Effector memory CD8-positive, alpha-beta T cell (primary cell): ENCODE measurements at regions not wholly inside any gene's neighbourhood (a gene's known extent, or its start where the extent isn't known, plus 50 kb on each side); places are given as distances from the start of the nearest gene placed in this dataset.
"Not testable (repeated sequence)": the region's sequence is repeated elsewhere in the genome, so short reads cannot be mapped to it uniquely, and the experiment has no call there.

Source experiments
- ATAC-seq: fragments of 150-1000 bp; cut with Tn5 transposase; replicated peaks from 2 replicates; pipeline ENCODE4 v1.10.0; 2021; ENCODE audit warnings: mild to moderate bottlenecking, moderate library complexity
- DNase-seq, 3 experiments: peaks; one replicate each; pipeline ENCODE4 v3.0.0; 2021
- H3K27ac Mint-ChIP-seq, 2 donors: one replicate each; pipeline ENCODE4 v1.8.0; 2022; ENCODE audit warnings: mild to moderate bottlenecking in 2 of 2, mixed read lengths in 2 of 2, moderate library complexity in 2 of 2
- H3K27me3 Mint-ChIP-seq, 2 donors: one replicate each; pipeline ENCODE4 v1.8.0; 2022; ENCODE audit warnings: mixed read lengths in 2 of 2
- H3K36me3 Mint-ChIP-seq: one replicate; pipeline ENCODE4 v1.8.0; 2022; ENCODE audit warnings: mild to moderate bottlenecking, moderate library complexity, mixed read lengths; ENCODE audit not compliant: insufficient read depth
- H3K4me1 Mint-ChIP-seq, 2 donors: one replicate each; pipeline ENCODE4 v1.8.0; 2022; ENCODE audit warnings: low read depth in 2 of 2, mixed read lengths in 2 of 2
- H3K4me3 Mint-ChIP-seq, 2 donors: one replicate each; pipeline ENCODE4 v1.8.0; 2022; ENCODE audit warnings: mild to moderate bottlenecking in 2 of 2, mixed read lengths in 2 of 2, moderate library complexity in 2 of 2
- H3K9me3 Mint-ChIP-seq, 2 donors: one replicate each; pipeline ENCODE4 v1.8.0; 2022; ENCODE audit warnings: mixed read lengths in 2 of 2

- ATAC-seq (no peak), DNase-seq (no peak)
- H3K27ac Mint-ChIP-seq, result no peak overlapping the region
- no peaks in the 10 kb centered on the region for H3K4me1 Mint-ChIP-seq
- peaks cover 10 to 12% of the 10 kb centered on the region in 2 donors for H3K9me3 Mint-ChIP-seq
- no peak overlapping the region for H3K4me3 Mint-ChIP-seq
- H3K36me3 Mint-ChIP-seq, result no peaks in the 10 kb centered on the region
- no peaks in the 10 kb centered on the region for H3K27me3 Mint-ChIP-seq
Observed at GRCh38 chr10:36489181-36489580, 636.2 kb upstream of the ANKRD30A start.

DNA sequence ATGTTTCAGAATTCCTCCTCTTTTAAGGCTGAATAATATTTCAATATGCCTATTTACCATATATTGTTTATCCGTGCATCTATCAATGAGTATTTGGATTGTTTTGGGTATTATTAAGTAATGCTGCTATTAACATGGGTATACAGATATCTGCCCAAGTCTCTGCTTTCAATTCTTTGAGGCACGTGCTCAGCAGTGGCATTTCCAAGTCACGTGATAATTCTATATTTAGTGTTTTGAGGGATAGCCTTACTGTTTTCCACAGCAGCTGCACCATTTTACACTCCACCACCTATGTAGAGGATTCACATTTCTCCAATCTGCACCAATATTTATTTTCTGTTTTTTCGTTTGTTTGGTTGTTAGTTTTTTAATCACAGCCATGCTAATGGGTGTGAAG lies 636.8 kb upstream of the ANKRD30A start:
- H3K4me3 Mint-ChIP-seq, result no peak overlapping the region
- H3K4me1 Mint-ChIP-seq, result no peaks in the 10 kb centered on the region
- H3K36me3 Mint-ChIP-seq, result no peaks in the 10 kb centered on the region
- no peak overlapping the region for H3K27ac Mint-ChIP-seq
- ATAC-seq, result no peak
- no peak for DNase-seq
- H3K27me3 Mint-ChIP-seq, result no peaks in the 10 kb centered on the region
- peaks cover 7 to 10% of the 10 kb centered on the region in 2 donors for H3K9me3 Mint-ChIP-seq

DNA sequence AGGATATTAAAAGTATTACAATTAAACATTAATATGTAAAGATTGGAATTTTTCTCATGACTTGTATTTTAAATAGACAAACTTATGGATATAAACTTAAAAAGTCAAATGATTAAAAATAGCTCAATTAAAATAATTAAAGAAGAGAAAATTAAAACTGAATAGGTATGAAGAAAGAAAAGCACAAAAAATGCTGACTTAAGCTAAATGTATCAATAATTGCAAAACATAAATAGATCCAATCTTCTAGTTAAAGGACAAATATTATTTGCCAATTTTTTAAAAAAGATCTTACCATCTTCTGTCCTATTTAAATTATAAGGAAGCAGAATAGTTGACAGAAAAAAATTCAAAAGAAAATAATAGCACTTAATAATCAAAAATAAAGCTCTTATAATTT lies 646.3 kb upstream of the ANKRD30A start:
- DNase-seq (no peak), ATAC-seq (no peak)
- H3K27ac Mint-ChIP-seq, result no peak overlapping the region
- H3K27me3 Mint-ChIP-seq, result no peaks in the 10 kb centered on the region
- no peaks in the 10 kb centered on the region for H3K4me1 Mint-ChIP-seq
- no peak overlapping the region for H3K4me3 Mint-ChIP-seq
- peaks cover 0 to 4% of the 10 kb centered on the region in 2 donors for H3K9me3 Mint-ChIP-seq
- peaks cover 3% of the 10 kb centered on the region for H3K36me3 Mint-ChIP-seq

- no peak for ATAC-seq
- DNase-seq, result no peak
- Mint-ChIP-seq H3K4me1 (no peaks in the 10 kb centered on the region), H3K36me3 (peaks cover 3% of the 10 kb centered on the region), H3K4me3 (no peak overlapping the region), H3K27me3 (no peaks in the 10 kb centered on the region), H3K9me3 (peaks cover 0 to 8% of the 10 kb centered on the region in 2 donors), H3K27ac (no peak overlapping the region)
Observed at GRCh38 chr10:36476399-36476798, 649.0 kb upstream of the ANKRD30A start.

DNA sequence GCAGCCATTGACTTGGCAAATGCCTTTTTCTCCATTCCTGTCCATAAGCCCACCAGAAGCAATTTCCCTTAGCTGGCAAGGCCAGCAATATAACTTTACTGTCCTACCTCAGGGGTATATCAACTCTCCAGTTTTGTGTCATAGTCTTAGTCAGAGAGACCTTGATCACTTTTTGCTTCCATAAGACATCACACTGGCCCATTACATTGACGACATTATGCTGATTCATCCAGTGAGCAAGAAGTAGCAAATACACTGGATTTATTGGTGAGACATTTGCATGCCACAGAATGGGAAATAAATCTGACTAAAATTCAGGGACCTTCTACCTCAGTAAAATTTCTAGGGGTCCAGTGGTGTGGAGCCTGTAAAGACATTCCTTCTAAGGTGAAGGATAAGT lies 649.7 kb upstream of the ANKRD30A start:
- Mint-ChIP-seq H3K36me3 (peaks cover 3% of the 10 kb centered on the region), H3K9me3 (peaks cover 0 to 11% of the 10 kb centered on the region in 2 donors), H3K27me3 (no peaks in the 10 kb centered on the region), H3K4me3 (no peak overlapping the region), H3K27ac (no peak overlapping the region), H3K4me1 (no peaks in the 10 kb centered on the region)
- no peak for ATAC-seq
- DNase-seq, result no peak

- peaks cover 4 to 11% of the 10 kb centered on the region in 2 donors for H3K9me3 Mint-ChIP-seq
- DNase-seq, result no peak
- no peak overlapping the region for H3K27ac Mint-ChIP-seq
- H3K36me3 Mint-ChIP-seq, result peaks cover 3% of the 10 kb centered on the region
- no peaks in the 10 kb centered on the region for H3K27me3 Mint-ChIP-seq
- no peak for ATAC-seq
- no peak overlapping the region for H3K4me3 Mint-ChIP-seq
- H3K4me1 Mint-ChIP-seq, result no peaks in the 10 kb centered on the region
Observed at GRCh38 chr10:36474456-36474855, 650.9 kb upstream of the ANKRD30A start.

DNA sequence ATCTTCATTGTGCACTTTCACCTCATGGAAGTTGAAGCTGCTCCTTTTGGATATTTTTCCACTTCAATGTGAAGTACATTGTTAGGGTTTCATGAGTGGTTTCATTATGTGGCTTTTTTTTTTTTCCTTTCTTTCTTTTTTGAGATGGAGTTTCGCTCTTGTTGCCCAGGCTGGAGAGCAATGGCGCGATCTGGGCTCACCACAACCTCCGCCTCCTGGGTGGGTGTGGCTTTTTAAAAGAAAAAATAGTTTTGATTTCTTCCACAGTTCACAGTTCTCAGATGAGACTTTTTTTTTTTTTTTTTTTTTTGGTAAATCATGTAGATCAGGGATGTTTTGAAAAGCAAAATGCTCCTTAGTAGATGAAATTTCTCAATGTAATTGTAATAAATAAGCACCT lies 652.3 kb upstream of the ANKRD30A start:
- no peak overlapping the region for H3K4me3 Mint-ChIP-seq
- no peak overlapping the region for H3K27ac Mint-ChIP-seq
- peaks cover 7 to 11% of the 10 kb centered on the region in 2 donors for H3K9me3 Mint-ChIP-seq
- peaks cover 3% of the 10 kb centered on the region for H3K36me3 Mint-ChIP-seq
- no peaks in the 10 kb centered on the region for H3K27me3 Mint-ChIP-seq
- no peak for DNase-seq
- no peak for ATAC-seq
- no peaks in the 10 kb centered on the region for H3K4me1 Mint-ChIP-seq

DNA sequence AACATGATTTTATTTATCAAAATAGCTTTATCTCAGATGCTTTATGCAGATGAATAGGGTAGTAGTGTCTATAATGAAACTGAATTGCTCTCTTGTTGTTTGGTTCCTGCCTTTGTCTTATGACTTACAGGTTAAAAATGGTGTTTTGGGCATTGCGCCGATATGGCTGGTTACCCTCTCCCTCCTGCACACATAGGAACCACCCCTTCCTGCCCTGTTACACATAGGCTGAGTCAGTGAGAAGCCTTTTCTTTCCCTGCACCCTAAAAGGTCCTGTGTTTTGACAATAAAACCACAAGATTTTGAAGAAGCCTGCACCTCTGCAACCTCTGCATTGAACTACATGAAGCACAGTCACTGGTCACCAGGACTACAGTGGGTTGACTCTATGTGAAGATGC lies 655.8 kb upstream of the ANKRD30A start:
- Mint-ChIP-seq H3K4me3 (no peak overlapping the region), H3K27ac (no peak overlapping the region), H3K9me3 (peaks cover 8 to 13% of the 10 kb centered on the region in 2 donors), H3K4me1 (no peaks in the 10 kb centered on the region), H3K36me3 (no peaks in the 10 kb centered on the region), H3K27me3 (no peaks in the 10 kb centered on the region)
- DNase-seq (no peak), ATAC-seq (no peak)

DNA sequence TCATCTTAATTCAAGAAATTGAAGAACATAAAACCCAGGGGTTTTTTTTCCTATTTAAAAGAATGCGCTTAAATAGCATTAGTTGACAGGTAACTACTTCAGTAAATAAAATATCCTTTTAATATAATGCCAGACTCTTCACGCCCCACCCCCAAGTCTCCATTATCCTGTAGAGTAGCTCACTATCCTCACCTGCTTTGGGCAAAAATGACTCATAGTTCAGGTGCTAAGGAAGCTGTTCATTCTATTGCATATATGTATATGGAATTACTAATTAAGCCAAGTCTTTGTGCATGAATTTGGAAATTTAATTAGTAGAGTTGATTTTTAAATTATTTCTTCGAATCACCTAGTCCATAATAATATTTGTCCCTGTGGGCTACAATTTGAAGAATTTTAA lies 656.8 kb upstream of the ANKRD30A start:
- Mint-ChIP-seq H3K4me1 (no peaks in the 10 kb centered on the region), H3K27me3 (no peaks in the 10 kb centered on the region)

DNA sequence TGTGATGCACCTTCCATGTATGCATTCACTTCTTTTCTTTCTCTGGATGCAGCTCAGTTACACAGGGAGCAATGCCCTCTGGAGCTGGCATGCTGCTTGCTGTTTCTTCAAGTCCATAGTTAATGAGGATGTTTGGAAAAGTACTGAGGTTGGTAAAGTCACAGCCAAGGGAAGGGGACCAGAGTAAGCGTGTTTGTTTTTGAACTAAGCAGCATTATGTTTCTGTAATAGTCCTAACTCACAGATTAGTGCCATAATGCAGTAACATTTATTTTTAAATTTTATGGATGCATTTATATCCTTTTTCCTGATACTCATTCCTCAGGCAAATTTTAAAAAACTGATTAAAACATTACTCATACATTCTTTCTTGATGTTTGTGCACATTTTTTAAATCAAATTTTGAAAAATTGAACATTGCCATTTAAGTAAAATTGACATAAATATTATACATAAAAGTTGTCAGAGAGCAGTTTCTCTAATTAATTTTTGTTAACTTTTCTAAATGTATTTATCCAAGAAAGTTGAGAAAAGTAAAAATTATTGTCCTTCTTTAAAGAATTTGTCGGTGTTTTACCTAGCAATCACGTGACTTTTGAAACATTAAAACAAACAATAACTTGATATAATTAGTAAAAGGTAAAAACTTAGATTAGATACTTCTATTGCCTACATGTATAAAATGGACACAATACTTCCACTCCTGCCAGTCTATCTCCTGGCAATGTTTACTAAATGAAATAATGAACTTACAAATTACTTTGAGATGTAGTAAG lies 659.6 kb upstream of the ANKRD30A start:
- H3K36me3 Mint-ChIP-seq, result no peaks in the 10 kb centered on the region
- H3K4me1 Mint-ChIP-seq, result no peaks in the 10 kb centered on the region
- H3K4me3 Mint-ChIP-seq, result no peak overlapping the region
- DNase-seq (no peak), ATAC-seq (no peak)
- H3K27ac Mint-ChIP-seq, result no peak overlapping the region
- H3K9me3 Mint-ChIP-seq, result peaks cover 6 to 27% of the 10 kb centered on the region in 2 donors
- H3K27me3 Mint-ChIP-seq, result no peaks in the 10 kb centered on the region

More for the DNA sequence above, 656.8 kb upstream of the ANKRD30A start:
- no peaks in the 10 kb centered on the region for H3K36me3 Mint-ChIP-seq
- ATAC-seq (no peak), DNase-seq (no peak)
- H3K9me3 Mint-ChIP-seq, result peaks cover 3 to 17% of the 10 kb centered on the region in 2 donors
- no peak overlapping the region for H3K27ac Mint-ChIP-seq
- H3K4me3 Mint-ChIP-seq, result no peak overlapping the region

DNA sequence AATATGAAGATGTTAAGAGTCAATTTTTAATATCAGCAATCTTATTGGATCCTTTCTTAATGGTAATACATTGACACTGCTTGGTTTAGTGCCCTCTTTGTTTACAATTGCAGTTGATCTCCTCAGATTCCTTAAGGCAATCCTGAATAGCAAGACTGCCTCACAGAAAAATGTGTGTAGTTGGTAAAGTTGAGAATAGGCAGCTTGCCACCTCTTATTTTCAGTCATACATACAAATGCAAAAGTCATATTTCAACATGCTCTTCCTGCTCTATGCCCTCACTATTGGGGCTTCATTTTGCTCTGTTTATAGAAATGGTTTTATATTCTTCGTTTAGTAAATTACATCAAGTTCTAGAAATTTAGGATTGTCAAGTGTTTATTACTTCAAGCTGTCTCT lies 661.1 kb upstream of the ANKRD30A start:
- peaks cover 6 to 24% of the 10 kb centered on the region in 2 donors for H3K9me3 Mint-ChIP-seq
- ATAC-seq, result no peak
- no peak overlapping the region for H3K4me3 Mint-ChIP-seq
- no peak overlapping the region for H3K27ac Mint-ChIP-seq
- no peak for DNase-seq
- no peaks in the 10 kb centered on the region for H3K27me3 Mint-ChIP-seq
- H3K4me1 Mint-ChIP-seq, result no peaks in the 10 kb centered on the region
- H3K36me3 Mint-ChIP-seq, result no peaks in the 10 kb centered on the region

GRCh38 chr10:36463390-36463789 lies 662.0 kb upstream of the ANKRD30A start:
- no peak for DNase-seq
- Mint-ChIP-seq H3K36me3 (no peaks in the 10 kb centered on the region), H3K27me3 (no peaks in the 10 kb centered on the region), H3K9me3 (peaks cover 10 to 23% of the 10 kb centered on the region in 2 donors), H3K4me3 (no peak overlapping the region), H3K27ac (no peak overlapping the region), H3K4me1 (no peaks in the 10 kb centered on the region)
- ATAC-seq, result no peak

DNA sequence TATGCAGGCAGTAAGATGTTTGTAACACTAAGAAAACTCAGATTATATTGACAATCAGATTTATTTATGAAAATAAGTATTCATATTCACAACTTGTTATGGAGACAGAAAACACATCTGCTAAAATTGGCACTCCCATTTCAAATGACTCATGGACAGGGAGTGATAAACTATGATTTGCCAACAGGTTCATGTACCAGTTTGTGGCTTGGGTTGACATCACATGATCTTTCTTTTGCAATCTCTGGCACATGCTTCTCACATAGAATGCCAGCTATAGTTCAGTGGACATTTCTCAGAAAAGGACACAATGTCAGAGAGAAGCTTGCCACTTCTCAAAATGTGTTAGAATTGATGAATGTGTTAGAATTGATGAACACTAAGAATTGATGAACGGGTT lies 663.2 kb upstream of the ANKRD30A start:
- DNase-seq (no peak), ATAC-seq (no peak)
- H3K27ac Mint-ChIP-seq, result no peak overlapping the region
- H3K4me3 Mint-ChIP-seq, result no peak overlapping the region
- no peaks in the 10 kb centered on the region for H3K27me3 Mint-ChIP-seq
- H3K9me3 Mint-ChIP-seq, result peaks cover 10 to 23% of the 10 kb centered on the region in 2 donors
- H3K4me1 Mint-ChIP-seq, result no peaks in the 10 kb centered on the region
- H3K36me3 Mint-ChIP-seq, result no peaks in the 10 kb centered on the region

DNA sequence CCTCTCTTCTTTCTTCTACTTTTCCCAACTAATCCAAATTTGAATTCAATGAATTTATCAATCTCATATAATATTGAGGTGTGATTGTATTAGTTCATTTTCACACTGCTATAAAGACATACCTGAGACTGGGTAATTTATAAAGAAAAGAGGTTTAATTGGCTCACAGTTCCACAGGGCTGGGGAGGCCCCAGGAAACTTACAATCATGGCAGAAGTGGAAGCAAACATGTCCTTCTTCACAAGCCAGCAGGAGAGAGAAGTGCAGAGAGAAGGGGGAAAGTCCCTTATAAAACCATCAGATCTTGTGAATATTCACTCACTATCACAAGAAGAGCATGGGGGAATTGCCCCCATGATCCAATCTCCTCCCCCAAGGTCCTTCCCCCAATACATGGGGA lies 667.0 kb upstream of the ANKRD30A start:
- peaks cover 10 to 14% of the 10 kb centered on the region in 2 donors for H3K9me3 Mint-ChIP-seq
- not testable (repeated sequence) for H3K4me1 Mint-ChIP-seq, H3K27ac Mint-ChIP-seq, DNase-seq, H3K27me3 Mint-ChIP-seq, H3K36me3 Mint-ChIP-seq, H3K4me3 Mint-ChIP-seq, ATAC-seq
